Neural cell (in vitro differentiated cells): ENCODE measurements at regions not wholly inside any gene's neighbourhood (a gene's known extent, or its start where the extent isn't known, plus 50 kb on each side); places are given as distances from the start of the nearest gene placed in this dataset.

Experiments
- POLR2AphosphoS5 ChIP-seq: IDR thresholded peaks from 2 replicates; pipeline ENCODE4 v1.6.1; 2012
- TF ChIP-seq, protein P1 (sequence below): IDR thresholded peaks from 2 replicates; pipeline ENCODE4 v1.6.1; 2012; ENCODE audit warnings: borderline replicate concordance
- TF ChIP-seq, protein P2 (sequence below): fragments of 450-650 bp; IDR thresholded peaks from 2 replicates; pipeline ENCODE4 v1.5.1; 2014; ENCODE audit warnings: antibody characterized with exemption, mild to moderate bottlenecking, moderate library complexity; ENCODE audit not compliant: poor library complexity, severe bottlenecking

DNA sequence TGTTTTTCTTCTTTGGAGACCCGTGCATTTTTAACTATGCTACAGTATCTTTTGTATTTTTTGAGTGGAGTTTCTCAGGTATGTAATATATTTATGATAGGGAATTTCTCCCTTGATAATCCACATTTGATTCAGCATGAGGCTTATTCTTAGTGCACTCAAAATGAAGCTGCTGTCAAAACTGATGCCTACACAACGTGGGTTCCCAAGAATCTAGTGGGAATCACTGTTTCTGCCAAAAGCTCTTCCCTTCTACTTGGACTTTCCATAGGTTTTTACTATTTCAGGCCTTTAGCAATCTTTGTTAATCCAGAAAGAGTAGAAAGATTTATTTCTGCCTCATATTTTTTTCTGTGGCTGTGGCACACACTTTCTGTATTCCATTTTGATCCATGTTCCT is 1003.7 kb downstream of the SLITRK5 start:
- TF ChIP-seq POLR2AphosphoS5 = no peak
- TF ChIP-seq, protein P1, sequence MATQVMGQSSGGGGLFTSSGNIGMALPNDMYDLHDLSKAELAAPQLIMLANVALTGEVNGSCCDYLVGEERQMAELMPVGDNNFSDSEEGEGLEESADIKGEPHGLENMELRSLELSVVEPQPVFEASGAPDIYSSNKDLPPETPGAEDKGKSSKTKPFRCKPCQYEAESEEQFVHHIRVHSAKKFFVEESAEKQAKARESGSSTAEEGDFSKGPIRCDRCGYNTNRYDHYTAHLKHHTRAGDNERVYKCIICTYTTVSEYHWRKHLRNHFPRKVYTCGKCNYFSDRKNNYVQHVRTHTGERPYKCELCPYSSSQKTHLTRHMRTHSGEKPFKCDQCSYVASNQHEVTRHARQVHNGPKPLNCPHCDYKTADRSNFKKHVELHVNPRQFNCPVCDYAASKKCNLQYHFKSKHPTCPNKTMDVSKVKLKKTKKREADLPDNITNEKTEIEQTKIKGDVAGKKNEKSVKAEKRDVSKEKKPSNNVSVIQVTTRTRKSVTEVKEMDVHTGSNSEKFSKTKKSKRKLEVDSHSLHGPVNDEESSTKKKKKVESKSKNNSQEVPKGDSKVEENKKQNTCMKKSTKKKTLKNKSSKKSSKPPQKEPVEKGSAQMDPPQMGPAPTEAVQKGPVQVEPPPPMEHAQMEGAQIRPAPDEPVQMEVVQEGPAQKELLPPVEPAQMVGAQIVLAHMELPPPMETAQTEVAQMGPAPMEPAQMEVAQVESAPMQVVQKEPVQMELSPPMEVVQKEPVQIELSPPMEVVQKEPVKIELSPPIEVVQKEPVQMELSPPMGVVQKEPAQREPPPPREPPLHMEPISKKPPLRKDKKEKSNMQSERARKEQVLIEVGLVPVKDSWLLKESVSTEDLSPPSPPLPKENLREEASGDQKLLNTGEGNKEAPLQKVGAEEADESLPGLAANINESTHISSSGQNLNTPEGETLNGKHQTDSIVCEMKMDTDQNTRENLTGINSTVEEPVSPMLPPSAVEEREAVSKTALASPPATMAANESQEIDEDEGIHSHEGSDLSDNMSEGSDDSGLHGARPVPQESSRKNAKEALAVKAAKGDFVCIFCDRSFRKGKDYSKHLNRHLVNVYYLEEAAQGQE = no peak
- TF ChIP-seq, protein P2, sequence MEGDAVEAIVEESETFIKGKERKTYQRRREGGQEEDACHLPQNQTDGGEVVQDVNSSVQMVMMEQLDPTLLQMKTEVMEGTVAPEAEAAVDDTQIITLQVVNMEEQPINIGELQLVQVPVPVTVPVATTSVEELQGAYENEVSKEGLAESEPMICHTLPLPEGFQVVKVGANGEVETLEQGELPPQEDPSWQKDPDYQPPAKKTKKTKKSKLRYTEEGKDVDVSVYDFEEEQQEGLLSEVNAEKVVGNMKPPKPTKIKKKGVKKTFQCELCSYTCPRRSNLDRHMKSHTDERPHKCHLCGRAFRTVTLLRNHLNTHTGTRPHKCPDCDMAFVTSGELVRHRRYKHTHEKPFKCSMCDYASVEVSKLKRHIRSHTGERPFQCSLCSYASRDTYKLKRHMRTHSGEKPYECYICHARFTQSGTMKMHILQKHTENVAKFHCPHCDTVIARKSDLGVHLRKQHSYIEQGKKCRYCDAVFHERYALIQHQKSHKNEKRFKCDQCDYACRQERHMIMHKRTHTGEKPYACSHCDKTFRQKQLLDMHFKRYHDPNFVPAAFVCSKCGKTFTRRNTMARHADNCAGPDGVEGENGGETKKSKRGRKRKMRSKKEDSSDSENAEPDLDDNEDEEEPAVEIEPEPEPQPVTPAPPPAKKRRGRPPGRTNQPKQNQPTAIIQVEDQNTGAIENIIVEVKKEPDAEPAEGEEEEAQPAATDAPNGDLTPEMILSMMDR = no peak
